Adrenal gland (tissue), 5 donors: ENCODE measurements at regions not wholly inside any gene's neighbourhood (a gene's known extent, or its start where the extent isn't known, plus 50 kb on each side); places are given as distances from the start of the nearest gene placed in this dataset.

Source experiments
- POLR2A ChIP-seq, 2 donors: fragments of 450-650 bp; IDR thresholded peaks; one replicate each; pipeline ENCODE4 v1.6.1; 2017; ENCODE audit warnings: antibody characterized with exemption in 2 of 2, mild to moderate bottlenecking in 2 of 2, moderate library complexity in 1 of 2
- TF ChIP-seq, protein P1 (sequence below), 6 experiments: fragments of 450-650 bp in 4 of 6; fragments of 200-600 bp in 2 of 6; sonication (generic) in 1 of 6; IDR thresholded peaks; 1 replicate in 5 of 6; 2 replicates in 1 of 6; pipeline versions ENCODE4 v1.5.1 to v1.8.0; 2016 to 2021; ENCODE audit warnings: antibody characterized with exemption in 6 of 6, mild to moderate bottlenecking in 2 of 6, moderate library complexity in 1 of 6
- donor health status: DM: no; HTN: no; CAD: no.

DNA sequence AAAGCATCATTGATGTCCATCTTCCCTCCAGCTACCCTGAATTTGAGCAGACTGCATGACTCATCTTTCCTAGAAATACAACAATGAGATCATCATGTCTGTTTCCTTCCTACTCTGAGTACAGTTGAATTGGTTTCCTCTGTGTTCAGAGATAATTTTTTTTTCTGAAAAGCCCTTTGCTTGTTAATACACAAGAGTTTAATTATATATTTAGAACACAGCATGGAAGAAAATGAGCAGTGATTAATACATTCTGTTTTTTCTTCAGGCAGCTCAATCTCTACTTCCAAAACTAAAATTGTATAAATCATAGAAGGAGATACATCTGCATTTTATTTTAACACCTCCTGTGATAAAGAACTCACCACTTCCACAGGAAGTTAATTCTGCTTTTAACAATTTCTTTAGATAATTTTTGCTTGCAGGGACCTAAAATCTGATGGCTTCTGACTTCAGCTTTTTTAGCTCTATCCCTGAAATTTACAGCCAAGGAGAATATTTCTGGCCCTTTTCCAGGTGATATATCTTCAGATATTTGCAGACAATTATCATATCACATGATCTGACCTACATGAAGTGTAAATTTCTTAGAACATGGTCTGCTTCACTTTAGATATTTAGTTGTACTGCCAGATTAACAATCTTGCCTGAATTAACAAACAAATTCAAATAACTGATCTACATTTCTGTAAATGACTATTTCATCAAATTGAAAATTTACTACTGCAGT is 249.0 kb downstream of the TRIB2 start:
- TF ChIP-seq, protein P1, sequence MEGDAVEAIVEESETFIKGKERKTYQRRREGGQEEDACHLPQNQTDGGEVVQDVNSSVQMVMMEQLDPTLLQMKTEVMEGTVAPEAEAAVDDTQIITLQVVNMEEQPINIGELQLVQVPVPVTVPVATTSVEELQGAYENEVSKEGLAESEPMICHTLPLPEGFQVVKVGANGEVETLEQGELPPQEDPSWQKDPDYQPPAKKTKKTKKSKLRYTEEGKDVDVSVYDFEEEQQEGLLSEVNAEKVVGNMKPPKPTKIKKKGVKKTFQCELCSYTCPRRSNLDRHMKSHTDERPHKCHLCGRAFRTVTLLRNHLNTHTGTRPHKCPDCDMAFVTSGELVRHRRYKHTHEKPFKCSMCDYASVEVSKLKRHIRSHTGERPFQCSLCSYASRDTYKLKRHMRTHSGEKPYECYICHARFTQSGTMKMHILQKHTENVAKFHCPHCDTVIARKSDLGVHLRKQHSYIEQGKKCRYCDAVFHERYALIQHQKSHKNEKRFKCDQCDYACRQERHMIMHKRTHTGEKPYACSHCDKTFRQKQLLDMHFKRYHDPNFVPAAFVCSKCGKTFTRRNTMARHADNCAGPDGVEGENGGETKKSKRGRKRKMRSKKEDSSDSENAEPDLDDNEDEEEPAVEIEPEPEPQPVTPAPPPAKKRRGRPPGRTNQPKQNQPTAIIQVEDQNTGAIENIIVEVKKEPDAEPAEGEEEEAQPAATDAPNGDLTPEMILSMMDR (IDR thresholded peaks at IDR 0.05), result no peak
- TF ChIP-seq POLR2A (IDR thresholded peaks at IDR 0.05), result no peak
